Upper lobe of left lung (tissue), 4 donors: ENCODE measurements at regions not wholly inside any gene's neighbourhood (a gene's known extent, or its start where the extent isn't known, plus 50 kb on each side); places are given as distances from the start of the nearest gene placed in this dataset.

Experiments used
- POLR2AphosphoS5 ChIP-seq, 2 donors: sonication (generic); formaldehyde crosslinking; IDR thresholded peaks; one replicate each; pipeline ENCODE4 v1.5.1; 2017; ENCODE audit warnings: antibody characterized with exemption in 2 of 2
- TF ChIP-seq, protein P1 (sequence below), 6 experiments: fragments of 450-650 bp in 4 of 6; fragments of 200-600 bp in 2 of 6; sonication (generic) in 2 of 6; IDR thresholded peaks; one replicate each; pipeline ENCODE4 v1.5.1; 2016 to 2019; ENCODE audit warnings: antibody characterized with exemption in 6 of 6

DNA sequence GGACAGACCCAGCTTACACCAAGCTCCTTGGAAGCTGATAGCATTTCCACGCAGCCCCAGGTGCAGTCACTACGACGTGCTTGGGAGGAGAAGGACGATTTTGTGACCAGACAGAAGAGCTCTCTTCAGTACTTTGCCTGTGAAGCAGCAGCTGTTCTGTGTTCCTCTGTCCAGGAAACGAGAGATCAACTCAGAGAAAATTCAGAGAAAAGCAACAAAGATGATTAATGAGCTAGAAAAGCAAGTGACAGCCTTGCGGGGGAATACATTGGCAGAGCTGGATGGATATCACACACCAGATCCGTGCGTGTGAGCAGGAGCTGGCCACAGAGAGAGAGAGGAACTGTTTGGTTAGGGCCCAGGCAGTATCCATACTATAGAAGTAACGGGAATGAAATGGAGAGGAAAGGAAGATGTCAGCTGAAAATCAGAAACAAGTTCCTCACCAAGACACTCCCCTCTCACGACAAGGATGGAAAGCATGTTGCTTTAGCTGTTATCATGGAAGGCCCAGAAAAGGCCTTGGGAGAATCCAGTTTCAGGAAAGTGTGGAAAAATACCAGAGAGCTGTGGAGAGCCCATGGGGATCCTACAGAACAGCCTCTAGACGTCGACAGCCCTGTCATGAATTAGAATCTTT is 106.2 kb downstream of the TOMM20 start:
- TF ChIP-seq, protein P1, sequence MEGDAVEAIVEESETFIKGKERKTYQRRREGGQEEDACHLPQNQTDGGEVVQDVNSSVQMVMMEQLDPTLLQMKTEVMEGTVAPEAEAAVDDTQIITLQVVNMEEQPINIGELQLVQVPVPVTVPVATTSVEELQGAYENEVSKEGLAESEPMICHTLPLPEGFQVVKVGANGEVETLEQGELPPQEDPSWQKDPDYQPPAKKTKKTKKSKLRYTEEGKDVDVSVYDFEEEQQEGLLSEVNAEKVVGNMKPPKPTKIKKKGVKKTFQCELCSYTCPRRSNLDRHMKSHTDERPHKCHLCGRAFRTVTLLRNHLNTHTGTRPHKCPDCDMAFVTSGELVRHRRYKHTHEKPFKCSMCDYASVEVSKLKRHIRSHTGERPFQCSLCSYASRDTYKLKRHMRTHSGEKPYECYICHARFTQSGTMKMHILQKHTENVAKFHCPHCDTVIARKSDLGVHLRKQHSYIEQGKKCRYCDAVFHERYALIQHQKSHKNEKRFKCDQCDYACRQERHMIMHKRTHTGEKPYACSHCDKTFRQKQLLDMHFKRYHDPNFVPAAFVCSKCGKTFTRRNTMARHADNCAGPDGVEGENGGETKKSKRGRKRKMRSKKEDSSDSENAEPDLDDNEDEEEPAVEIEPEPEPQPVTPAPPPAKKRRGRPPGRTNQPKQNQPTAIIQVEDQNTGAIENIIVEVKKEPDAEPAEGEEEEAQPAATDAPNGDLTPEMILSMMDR (IDR thresholded peaks at IDR 0.05): no peak
- no peak for TF ChIP-seq POLR2AphosphoS5 (IDR thresholded peaks at IDR 0.05)
